Ovary (tissue), 3 donors: ENCODE measurements at regions not wholly inside any gene's neighbourhood (a gene's known extent, or its start where the extent isn't known, plus 50 kb on each side); places are given as distances from the start of the nearest gene placed in this dataset.

Source experiments
- EP300 ChIP-seq: sonication (generic); formaldehyde crosslinking; IDR thresholded peaks from one replicate; pipeline ENCODE4 v1.6.1; 2017; ENCODE audit warnings: antibody characterized with exemption
- POLR2A ChIP-seq: fragments of 450-650 bp; IDR thresholded peaks from one replicate; pipeline ENCODE4 v1.6.1; 2017; ENCODE audit warnings: antibody characterized with exemption, mild to moderate bottlenecking, moderate library complexity
- TF ChIP-seq, protein P1 (sequence below), 3 donors: fragments of 450-650 bp in 2 of 3; fragments of 200-600 bp in 1 of 3; IDR thresholded peaks; one replicate each; pipeline versions ENCODE4 v1.5.1 to v1.8.0; 2016 to 2022; ENCODE audit warnings: antibody characterized with exemption in 3 of 3, mild to moderate bottlenecking in 1 of 3
- donor health status: DM: no; HTN: no; CAD: no.

DNA sequence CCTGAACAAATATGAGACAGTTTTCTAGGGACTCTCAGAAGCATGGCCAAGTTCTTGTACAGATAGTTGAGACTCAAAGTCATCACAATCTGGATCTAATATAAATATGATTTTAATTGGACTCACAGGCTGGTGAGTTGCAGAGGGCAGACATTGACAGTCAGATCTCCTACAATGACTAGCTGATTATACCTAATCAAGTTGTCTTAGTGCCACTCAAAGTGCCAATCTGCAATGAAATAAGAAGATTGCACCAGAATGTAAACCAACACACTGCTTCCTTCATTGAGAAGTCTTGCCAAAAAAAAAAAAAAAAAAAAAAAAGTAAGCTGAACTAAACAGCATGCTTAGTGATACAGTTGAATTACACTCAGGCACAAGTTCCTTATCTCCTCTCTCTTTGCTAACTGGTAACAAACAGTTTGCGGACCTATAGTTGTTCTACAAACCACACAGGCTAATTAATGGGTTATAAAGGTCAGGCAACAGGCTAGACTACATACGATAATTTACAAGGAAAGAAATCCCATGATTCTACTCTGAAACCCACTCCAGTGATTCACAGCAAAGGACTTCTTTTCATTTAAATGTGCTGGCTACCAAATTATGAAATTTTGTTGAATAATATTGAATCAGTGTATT lies 107.3 kb upstream of the NIPBL start:
- TF ChIP-seq POLR2A (no peak), EP300 (no peak)
- TF ChIP-seq, protein P1, sequence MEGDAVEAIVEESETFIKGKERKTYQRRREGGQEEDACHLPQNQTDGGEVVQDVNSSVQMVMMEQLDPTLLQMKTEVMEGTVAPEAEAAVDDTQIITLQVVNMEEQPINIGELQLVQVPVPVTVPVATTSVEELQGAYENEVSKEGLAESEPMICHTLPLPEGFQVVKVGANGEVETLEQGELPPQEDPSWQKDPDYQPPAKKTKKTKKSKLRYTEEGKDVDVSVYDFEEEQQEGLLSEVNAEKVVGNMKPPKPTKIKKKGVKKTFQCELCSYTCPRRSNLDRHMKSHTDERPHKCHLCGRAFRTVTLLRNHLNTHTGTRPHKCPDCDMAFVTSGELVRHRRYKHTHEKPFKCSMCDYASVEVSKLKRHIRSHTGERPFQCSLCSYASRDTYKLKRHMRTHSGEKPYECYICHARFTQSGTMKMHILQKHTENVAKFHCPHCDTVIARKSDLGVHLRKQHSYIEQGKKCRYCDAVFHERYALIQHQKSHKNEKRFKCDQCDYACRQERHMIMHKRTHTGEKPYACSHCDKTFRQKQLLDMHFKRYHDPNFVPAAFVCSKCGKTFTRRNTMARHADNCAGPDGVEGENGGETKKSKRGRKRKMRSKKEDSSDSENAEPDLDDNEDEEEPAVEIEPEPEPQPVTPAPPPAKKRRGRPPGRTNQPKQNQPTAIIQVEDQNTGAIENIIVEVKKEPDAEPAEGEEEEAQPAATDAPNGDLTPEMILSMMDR (IDR thresholded peaks at IDR 0.05), result no peak
